Endothelial cell of umbilical vein (primary cell): ENCODE measurements at regions not wholly inside any gene's neighbourhood (a gene's known extent, or its start where the extent isn't known, plus 50 kb on each side); places are given as distances from the start of the nearest gene placed in this dataset.

Source experiments
- BruUV-seq: library from RNA; stranded (reverse); fragments of 400-500 nt; replicated peaks from 2 replicates; lab custom pipeline; 2021; lab: Mats Ljungman, UMichigan
- CTCF ChIA-PET: fragments of 300-600, 350-600 bp; sonication (Branson Sonifier 250); formaldehyde crosslinking; loops from one replicate; lab custom pipeline; 2021; ENCODE audit warnings: antibody characterized with exemption, inconsistent platforms; lab: Charles Lee
- POLR2A ChIA-PET: fragments of 300-600, 350-600 bp; sonication (Branson Sonifier 250); formaldehyde crosslinking; loops from one replicate; lab custom pipeline; 2021; ENCODE audit warnings: antibody characterized with exemption, inconsistent platforms; lab: Charles Lee
- DNase-seq: peaks from one replicate; pipeline ENCODE4 v3.0.0-alpha.2; 2011; ENCODE audit warnings: low read depth, low spot score
- FAIRE-seq: peaks from 2 replicates; lab custom pipeline; 2011; peaks lifted over from hg19 to GRCh38; lab: Jason Lieb, UNC
- H2AFZ ChIP-seq: 2 replicates; pipeline ENCODE4 v1.6.0; 2012; ENCODE audit warnings: low read depth, low read length, control low read depth, inconsistent platforms
- H3K27ac ChIP-seq: 2 replicates; pipeline ENCODE4 v1.5.1; 2011; ENCODE audit warnings: low read depth, mild to moderate bottlenecking, control low read depth, low read length, moderate library complexity; ENCODE audit not compliant: insufficient read depth
- H3K27me3 ChIP-seq, 2 experiments: 2 replicates each; pipeline versions ENCODE4 v1.6.0 to v1.6.1; 2011; ENCODE audit warnings: low read length in 2 of 2, mixed read lengths in 1 of 2; ENCODE audit not compliant: control insufficient read depth in 2 of 2, insufficient read depth in 2 of 2
- H3K36me3 ChIP-seq, 2 experiments: 2 replicates in 1 of 2; 3 replicates in 1 of 2; pipeline ENCODE4 v1.5.1; 2011; ENCODE audit warnings: low read length in 2 of 2, mild to moderate bottlenecking in 1 of 2, moderate library complexity in 1 of 2; ENCODE audit not compliant: control insufficient read depth in 2 of 2, insufficient read depth in 2 of 2; ENCODE audit errors: extremely low read depth in 1 of 2
- H3K4me1 ChIP-seq: 3 replicates; pipeline ENCODE4 v1.5.1; 2011; ENCODE audit warnings: mild to moderate bottlenecking, low read length; ENCODE audit not compliant: control insufficient read depth, insufficient read depth; ENCODE audit errors: extremely low read depth
- H3K4me2 ChIP-seq: 2 replicates; pipeline ENCODE4 v1.6.1; 2011; ENCODE audit warnings: low read length, control low read depth, mixed read lengths; ENCODE audit not compliant: insufficient read depth
- H3K4me3 ChIP-seq, 3 experiments: fragments of 200-600 bp in 1 of 3; sonication (generic), shearing (Covaris generic) in 1 of 3; replicated peaks in 1 of 3; 2 replicates each; pipeline ENCODE4 v1.5.1; 2011 to 2016; ENCODE audit warnings: control low read depth in 3 of 3, low read length in 3 of 3, mild to moderate bottlenecking in 2 of 3, inconsistent platforms in 1 of 3, low read depth in 1 of 3, moderate library complexity in 1 of 3; ENCODE audit not compliant: insufficient read depth in 1 of 3
- H3K79me2 ChIP-seq: 2 replicates; pipeline ENCODE4 v1.6.0; 2012; ENCODE audit warnings: low read length, inconsistent platforms; ENCODE audit not compliant: control insufficient read depth, insufficient read depth
- H3K9ac ChIP-seq: replicated peaks from 2 replicates; pipeline ENCODE3; 2011; ENCODE audit warnings: low read length, control low read depth; ENCODE audit not compliant: insufficient read depth; ENCODE audit errors: extremely low read depth
- H3K9me1 ChIP-seq: replicated peaks from 3 replicates; pipeline ENCODE4 v1.6.0; 2011; ENCODE audit warnings: mild to moderate bottlenecking, low read length; ENCODE audit not compliant: control insufficient read depth, insufficient read depth; ENCODE audit errors: extremely low read depth
- H3K9me3 ChIP-seq: replicated peaks from 2 replicates; pipeline ENCODE4 v1.5.1; 2012; ENCODE audit warnings: low read length, inconsistent platforms; ENCODE audit not compliant: control insufficient read depth, insufficient read depth
- H4K20me1 ChIP-seq: replicated peaks from 2 replicates; pipeline ENCODE3; 2011; ENCODE audit warnings: mild to moderate bottlenecking, low read length; ENCODE audit not compliant: control insufficient read depth, insufficient read depth; ENCODE audit errors: extremely low read depth
- EZH2 ChIP-seq: IDR thresholded peaks from 2 replicates; pipeline ENCODE4 v1.6.1; 2012; ENCODE audit warnings: borderline replicate concordance, low read depth, mild to moderate bottlenecking, moderate library complexity, low read length, inconsistent platforms; ENCODE audit not compliant: severe bottlenecking
- FOS ChIP-seq: IDR thresholded peaks from 2 replicates; pipeline ENCODE4 v1.6.1; 2011; ENCODE audit warnings: mild to moderate bottlenecking, low read length, moderate library complexity, borderline replicate concordance; ENCODE audit not compliant: insufficient read depth
- GATA2 ChIP-seq: IDR thresholded peaks from 2 replicates; pipeline ENCODE4 v1.7.0; 2011; ENCODE audit warnings: low read depth, mild to moderate bottlenecking, moderate library complexity, mixed read lengths, low read length; ENCODE audit not compliant: insufficient read length, insufficient read depth
- JUN ChIP-seq: IDR thresholded peaks from 2 replicates; pipeline ENCODE4 v1.6.1; 2011; ENCODE audit warnings: borderline replicate concordance, low read depth; ENCODE audit not compliant: insufficient read length, insufficient read depth
- MYC ChIP-seq: IDR thresholded peaks from one replicate; pipeline ENCODE4 v1.6.1; 2011; ENCODE audit warnings: mild to moderate bottlenecking, low read depth, low read length
- POLR2A ChIP-seq: IDR thresholded peaks from 2 replicates; pipeline ENCODE4 v1.6.1; 2012; ENCODE audit warnings: low read depth, mild to moderate bottlenecking, control low read depth, low read length
- POLR2AphosphoS5 ChIP-seq: IDR thresholded peaks from 2 replicates; pipeline ENCODE4 v1.6.1; 2012; ENCODE audit warnings: low read depth, mild to moderate bottlenecking, control low read depth, low read length, moderate library complexity; ENCODE audit not compliant: insufficient read depth
- dilution Hi-C: fragments of 300-500 bp; cut with MboI; formaldehyde crosslinking; loops from one replicate; pipeline ENCODE4 v1.15.0; 2019; ENCODE audit warnings: low sequenced_read_pairs; ENCODE audit not compliant: extremely low pct_ligation_motif_present
- intact Hi-C: fragments of 100-400 bp; cut with micrococcal nuclease; formaldehyde crosslinking; loops from one replicate; pipeline ENCODE4 v1.10.0; 2022
- TF ChIP-seq, protein P1 (sequence below), 2 donors: IDR thresholded peaks; 1 replicate in 1 of 2; 2 replicates in 1 of 2; pipeline ENCODE4 v1.5.1; 2011; ENCODE audit warnings: low read length in 2 of 2, mild to moderate bottlenecking in 2 of 2, moderate library complexity in 2 of 2, control low read depth in 1 of 2, inconsistent platforms in 1 of 2, low read depth in 1 of 2; ENCODE audit not compliant: insufficient read depth in 1 of 2; ENCODE audit errors: extremely low read depth in 1 of 2
- TF ChIP-seq, protein P2 (sequence below): IDR thresholded peaks from 2 replicates; pipeline ENCODE4 v1.6.1; 2011; ENCODE audit not compliant: insufficient read depth, insufficient read length

DNA sequence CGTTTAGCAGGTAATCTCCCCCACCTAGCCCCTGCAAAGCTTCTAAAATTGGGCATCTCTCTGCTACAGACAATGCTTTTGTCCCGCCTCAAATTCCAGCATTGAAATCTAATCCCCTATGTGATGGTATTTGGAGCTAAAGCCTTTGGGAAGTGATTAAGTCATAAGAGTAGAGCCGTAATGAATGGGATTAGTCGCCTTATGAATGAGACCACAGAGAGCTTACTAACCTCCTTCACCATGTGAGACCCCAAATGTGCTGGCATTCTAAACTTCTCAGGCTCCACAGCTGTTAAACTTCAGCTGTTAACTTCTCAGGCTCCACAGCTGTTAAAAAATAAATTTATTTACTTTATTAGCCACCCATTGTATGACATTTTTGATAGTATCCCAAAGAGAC lies 374.2 kb upstream of the BCHE start:
- no peak for DNase-seq
- intact Hi-C loops, result no loop called here
- no peaks in the 10 kb centered on the region for H3K9me3 ChIP-seq
- H2AFZ ChIP-seq, result no peak overlapping the region
- no peaks in the 10 kb centered on the region for H3K36me3 ChIP-seq
- no peak overlapping the region for H3K4me2 ChIP-seq
- dilution Hi-C loops, result no loop called here
- H3K9ac ChIP-seq, result no peak overlapping the region
- H3K4me3 ChIP-seq, result no peak overlapping the region
- no peaks in the 10 kb centered on the region for H3K4me1 ChIP-seq
- H3K27me3 ChIP-seq, result no peaks in the 10 kb centered on the region
- FAIRE-seq, result no peak
- no peak for TF ChIP-seq FOS
- TF ChIP-seq POLR2AphosphoS5, result no peak
- TF ChIP-seq, protein P1, sequence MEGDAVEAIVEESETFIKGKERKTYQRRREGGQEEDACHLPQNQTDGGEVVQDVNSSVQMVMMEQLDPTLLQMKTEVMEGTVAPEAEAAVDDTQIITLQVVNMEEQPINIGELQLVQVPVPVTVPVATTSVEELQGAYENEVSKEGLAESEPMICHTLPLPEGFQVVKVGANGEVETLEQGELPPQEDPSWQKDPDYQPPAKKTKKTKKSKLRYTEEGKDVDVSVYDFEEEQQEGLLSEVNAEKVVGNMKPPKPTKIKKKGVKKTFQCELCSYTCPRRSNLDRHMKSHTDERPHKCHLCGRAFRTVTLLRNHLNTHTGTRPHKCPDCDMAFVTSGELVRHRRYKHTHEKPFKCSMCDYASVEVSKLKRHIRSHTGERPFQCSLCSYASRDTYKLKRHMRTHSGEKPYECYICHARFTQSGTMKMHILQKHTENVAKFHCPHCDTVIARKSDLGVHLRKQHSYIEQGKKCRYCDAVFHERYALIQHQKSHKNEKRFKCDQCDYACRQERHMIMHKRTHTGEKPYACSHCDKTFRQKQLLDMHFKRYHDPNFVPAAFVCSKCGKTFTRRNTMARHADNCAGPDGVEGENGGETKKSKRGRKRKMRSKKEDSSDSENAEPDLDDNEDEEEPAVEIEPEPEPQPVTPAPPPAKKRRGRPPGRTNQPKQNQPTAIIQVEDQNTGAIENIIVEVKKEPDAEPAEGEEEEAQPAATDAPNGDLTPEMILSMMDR (IDR thresholded peaks at IDR 0.05; ENCODE audit: extremely low read depth in 1 of 2, insufficient read depth in 1 of 2, low read depth in 1 of 2, low read length in 2 of 2), result no peak
- no peak for TF ChIP-seq MYC
- TF ChIP-seq POLR2A, result no peak
- TF ChIP-seq, protein P2, sequence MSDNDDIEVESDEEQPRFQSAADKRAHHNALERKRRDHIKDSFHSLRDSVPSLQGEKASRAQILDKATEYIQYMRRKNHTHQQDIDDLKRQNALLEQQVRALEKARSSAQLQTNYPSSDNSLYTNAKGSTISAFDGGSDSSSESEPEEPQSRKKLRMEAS, result no peak
- TF ChIP-seq JUN, result no peak
- no peak for TF ChIP-seq EZH2
- no peak for TF ChIP-seq GATA2
- no peaks in the 10 kb centered on the region for H3K9me1 ChIP-seq
- no peaks in the 10 kb centered on the region for H4K20me1 ChIP-seq
- POLR2A ChIA-PET, result no interaction called here
- H3K79me2 ChIP-seq, result no peaks in the 10 kb centered on the region
- no peak overlapping the region for H3K27ac ChIP-seq
- CTCF ChIA-PET, result no interaction called here
- BruUV-seq, result no TSS peak
